HEK293 (cell line): ENCODE measurements at regions not wholly inside any gene's neighbourhood (a gene's known extent, or its start where the extent isn't known, plus 50 kb on each side); places are given as distances from the start of the nearest gene placed in this dataset.

Experiments used
- CTCF ChIA-PET: fragments of 350-600 bp; formaldehyde crosslinking; extraction: SDS; loops from one replicate; lab custom pipeline; 2021; ENCODE audit warnings: antibody characterized with exemption; lab: Yijun Ruan, JAX
- POLR2A ChIA-PET: fragments of 300-600 bp; formaldehyde crosslinking; extraction: SDS; loops from one replicate; lab custom pipeline; 2020; ENCODE audit warnings: antibody characterized with exemption, inconsistent platforms; lab: Yijun Ruan, JAX
- H3K27ac ChIP-seq: fragments of 200-500 bp; sonication (Bioruptor generic); 2 replicates; pipeline ENCODE4 v1.5.1; 2014; ENCODE audit warnings: low read depth, low read length, control low read depth, inconsistent platforms; ENCODE audit errors: extremely low read depth
- H3K36me3 ChIP-seq, 2 experiments: fragments of 200-500 bp in 1 of 2; sonication (Bioruptor generic) in 1 of 2; 1 replicate in 1 of 2; 2 replicates in 1 of 2; pipeline ENCODE4 v1.5.1; 2014 to 2017; ENCODE audit warnings: inconsistent platforms in 2 of 2, low read length in 2 of 2; ENCODE audit not compliant: control insufficient read depth in 2 of 2, insufficient read depth in 1 of 2
- H3K4me1 ChIP-seq: fragments of 200-500 bp; sonication (Bioruptor generic); 2 replicates; pipeline ENCODE4 v1.5.1; 2014; ENCODE audit warnings: mild to moderate bottlenecking, low read length, inconsistent platforms; ENCODE audit not compliant: control insufficient read depth, insufficient read depth
- H3K4me3 ChIP-seq: 2 replicates; pipeline ENCODE4 v1.5.1; 2011; ENCODE audit warnings: low read depth, mild to moderate bottlenecking, control low read depth, low read length, moderate library complexity
- H3K9me3 ChIP-seq: fragments of 200-500 bp; sonication (Bioruptor generic); 2 replicates; pipeline ENCODE4 v1.5.1; 2014; ENCODE audit warnings: low read depth, low read length, inconsistent platforms; ENCODE audit not compliant: control insufficient read depth, insufficient read depth
- HOXC10 ChIP-seq: sonication (generic); formaldehyde crosslinking; IDR thresholded peaks from 2 replicates; pipeline ENCODE4 v1.8.1; 2023; ENCODE audit warnings: mild to moderate bottlenecking, missing genetic modification reagents
- KLF8 ChIP-seq: fragments of 450-650 bp; formaldehyde crosslinking; IDR thresholded peaks from 2 replicates; pipeline ENCODE4 v1.5.1; 2016; ENCODE audit warnings: missing biosample characterization, missing genetic modification characterization
- SETDB1 ChIP-seq: IDR thresholded peaks from one replicate; pipeline ENCODE4 v1.6.1; 2017; ENCODE audit warnings: mild to moderate bottlenecking, low read length, moderate library complexity, mixed read lengths; ENCODE audit not compliant: insufficient read length
- SP2 ChIP-seq: fragments of 450-650 bp; formaldehyde crosslinking; IDR thresholded peaks from 2 replicates; pipeline ENCODE4 v1.5.1; 2016; ENCODE audit warnings: missing biosample characterization, missing genetic modification characterization
- SP3 ChIP-seq: fragments of 450-650 bp; formaldehyde crosslinking; IDR thresholded peaks from 2 replicates; pipeline ENCODE4 v1.5.1; 2016; ENCODE audit warnings: missing biosample characterization, missing genetic modification characterization
- ZBTB48 ChIP-seq: fragments of 450-650 bp; formaldehyde crosslinking; IDR thresholded peaks from 2 replicates; pipeline ENCODE4 v1.5.1; 2016; ENCODE audit warnings: missing biosample characterization, missing genetic modification characterization
- ZFHX2 ChIP-seq: fragments of 450-650 bp; formaldehyde crosslinking; conservative IDR thresholded peaks from 2 replicates; pipeline ENCODE4 v1.5.1; 2016; ENCODE audit warnings: missing biosample characterization, missing genetic modification characterization
- ZIC2 ChIP-seq: fragments of 450-650 bp; formaldehyde crosslinking; IDR thresholded peaks from 2 replicates; pipeline ENCODE4 v1.5.1; 2016; ENCODE audit warnings: missing biosample characterization, missing genetic modification characterization
- ZNF133 ChIP-seq: fragments of 450-650 bp; formaldehyde crosslinking; IDR thresholded peaks from 2 replicates; pipeline ENCODE4 v1.5.1; 2016; ENCODE audit warnings: missing biosample characterization, missing genetic modification characterization
- ZNF19 ChIP-seq: fragments of 450-650 bp; formaldehyde crosslinking; IDR thresholded peaks from 2 replicates; pipeline ENCODE4; 2016; ENCODE audit warnings: missing biosample characterization, missing genetic modification characterization, low read depth
- ZNF2 ChIP-seq: fragments of 450-650 bp; formaldehyde crosslinking; IDR thresholded peaks from 2 replicates; pipeline ENCODE4 v1.5.1; 2016; ENCODE audit warnings: missing biosample characterization, missing genetic modification characterization
- ZNF354C ChIP-seq: fragments of 450-650 bp; formaldehyde crosslinking; IDR thresholded peaks from 2 replicates; pipeline ENCODE4 v1.5.1; 2016; ENCODE audit warnings: missing biosample characterization, missing genetic modification characterization, low read depth, borderline replicate concordance
- ZNF394 ChIP-seq: fragments of 450-650 bp; formaldehyde crosslinking; IDR thresholded peaks from 2 replicates; pipeline ENCODE4 v1.5.1; 2016; ENCODE audit warnings: missing biosample characterization, missing genetic modification characterization, mild to moderate bottlenecking, moderate library complexity, borderline replicate concordance
- ZNF416 ChIP-seq: fragments of 450-650 bp; formaldehyde crosslinking; IDR thresholded peaks from 2 replicates; pipeline ENCODE4 v1.5.1; 2016; ENCODE audit warnings: missing biosample characterization, missing genetic modification characterization
- ZNF433 ChIP-seq: fragments of 450-650 bp; formaldehyde crosslinking; IDR thresholded peaks from 2 replicates; pipeline ENCODE4 v1.5.1; 2016; ENCODE audit warnings: missing biosample characterization, missing genetic modification characterization, low read depth
- ZNF544 ChIP-seq: fragments of 450-650 bp; formaldehyde crosslinking; IDR thresholded peaks from 2 replicates; pipeline ENCODE4 v1.5.0; 2017; ENCODE audit warnings: missing biosample characterization, missing genetic modification characterization
- ZNF560 ChIP-seq: fragments of 450-650 bp; formaldehyde crosslinking; IDR thresholded peaks from 2 replicates; pipeline ENCODE4 v1.5.1; 2017; ENCODE audit warnings: missing biosample characterization, missing genetic modification characterization, borderline replicate concordance
- ZNF571 ChIP-seq: fragments of 450-650 bp; formaldehyde crosslinking; IDR thresholded peaks from 2 replicates; pipeline ENCODE4 v1.5.0; 2017; ENCODE audit warnings: missing biosample characterization, missing genetic modification characterization
- ZNF610 ChIP-seq: fragments of 450-650 bp; formaldehyde crosslinking; IDR thresholded peaks from 2 replicates; pipeline ENCODE4 v1.5.1; 2016; ENCODE audit warnings: missing biosample characterization, missing genetic modification characterization, borderline replicate concordance
- ZNF664 ChIP-seq: fragments of 450-650 bp; formaldehyde crosslinking; IDR thresholded peaks from 2 replicates; pipeline ENCODE4 v1.5.1; 2016; ENCODE audit warnings: missing biosample characterization, missing genetic modification characterization
- ZNF677 ChIP-seq: fragments of 450-650 bp; IDR thresholded peaks from 2 replicates; pipeline ENCODE4 v1.5.0; 2018; ENCODE audit warnings: missing biosample characterization, mild to moderate bottlenecking, missing genetic modification characterization, moderate library complexity
- TF ChIP-seq, protein P1 (sequence below): sonication (generic); formaldehyde crosslinking; IDR thresholded peaks from 2 replicates; pipeline ENCODE4 v1.8.1; 2022; ENCODE audit warnings: mild to moderate bottlenecking, moderate library complexity, missing genetic modification reagents
- TF ChIP-seq, protein P2 (sequence below): fragments of 450-650 bp; formaldehyde crosslinking; IDR thresholded peaks from 2 replicates; pipeline ENCODE4 v1.5.1; 2016; ENCODE audit warnings: missing biosample characterization, missing genetic modification characterization

DNA sequence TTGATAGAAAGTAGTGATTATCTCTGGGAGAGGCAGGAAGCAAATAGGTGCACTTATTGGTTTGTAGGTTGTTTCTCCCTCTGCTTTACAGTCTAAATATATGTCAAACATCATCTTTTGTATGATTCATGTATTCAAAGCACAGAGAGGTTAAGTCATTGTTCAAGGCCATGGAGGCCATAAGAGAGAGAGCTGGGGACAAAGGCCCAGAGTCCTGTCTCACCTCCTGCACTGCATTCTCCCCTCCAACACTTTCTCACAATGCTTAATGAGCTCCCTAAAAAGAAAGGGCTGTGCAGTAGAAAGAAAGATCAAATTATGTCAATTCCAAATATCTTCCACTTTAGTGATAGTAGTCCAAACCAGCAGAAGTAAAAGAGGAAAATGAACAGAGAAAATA lies 180.4 kb upstream of the DIO3 start:
- ChIA-PET CTCF (no interaction called here), POLR2A (no interaction called here)

DNA sequence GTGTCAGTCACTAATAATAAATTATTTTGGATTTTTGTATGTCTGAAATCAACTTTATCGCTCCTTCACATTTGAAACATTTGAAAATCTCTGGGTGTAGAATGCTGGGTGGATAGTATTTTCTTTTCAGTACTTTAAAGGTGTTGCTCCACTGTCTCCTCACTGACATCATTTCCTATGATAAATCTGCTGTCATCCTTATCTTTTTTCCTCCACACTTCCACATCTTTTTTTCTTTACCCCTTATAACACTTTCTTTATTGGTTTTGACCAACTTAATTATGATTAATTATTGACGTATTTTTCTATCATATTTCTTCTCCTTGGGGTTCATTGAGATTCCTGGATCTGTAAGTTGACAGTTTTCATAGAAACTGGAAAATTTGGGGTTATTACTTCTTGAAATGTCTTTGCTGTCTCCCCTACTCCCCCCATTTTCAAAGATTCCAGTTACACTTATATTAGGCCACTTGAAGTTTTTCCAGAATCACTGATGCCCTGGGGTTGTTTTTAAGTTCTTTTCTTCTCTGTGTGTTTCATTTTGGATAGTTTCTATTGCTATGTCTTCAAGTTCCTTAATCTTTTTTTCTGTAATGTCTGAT lies 177.5 kb upstream of the DIO3 start:
- TF ChIP-seq ZNF544 (tag by site-specific recombination) (no peak), SETDB1 (peak; percentile 86), ZNF354C (no peak)
- CTCF ChIA-PET: no interaction called here
- Histone ChIP-seq H3K9me3 (no peaks in the 10 kb centered on the region), H3K4me3 (no peak overlapping the region), H3K27ac (no peak overlapping the region), H3K4me1 (no peaks in the 10 kb centered on the region), H3K36me3 (no peaks in the 10 kb centered on the region)
- POLR2A ChIA-PET: no interaction called here

More for the DNA sequence above, 180.4 kb upstream of the DIO3 start:
- Histone ChIP-seq H3K27ac (no peak overlapping the region), H3K4me3 (no peak overlapping the region), H3K9me3 (no peaks in the 10 kb centered on the region), H3K4me1 (no peaks in the 10 kb centered on the region), H3K36me3 (no peaks in the 10 kb centered on the region)
- TF ChIP-seq SP3 (tag by site-specific recombination) (no peak), HOXC10 (CRISPR knock-in tag) (no peak), ZNF394 (tag by site-specific recombination) (no peak), ZIC2 (tag by site-specific recombination) (no peak)

DNA sequence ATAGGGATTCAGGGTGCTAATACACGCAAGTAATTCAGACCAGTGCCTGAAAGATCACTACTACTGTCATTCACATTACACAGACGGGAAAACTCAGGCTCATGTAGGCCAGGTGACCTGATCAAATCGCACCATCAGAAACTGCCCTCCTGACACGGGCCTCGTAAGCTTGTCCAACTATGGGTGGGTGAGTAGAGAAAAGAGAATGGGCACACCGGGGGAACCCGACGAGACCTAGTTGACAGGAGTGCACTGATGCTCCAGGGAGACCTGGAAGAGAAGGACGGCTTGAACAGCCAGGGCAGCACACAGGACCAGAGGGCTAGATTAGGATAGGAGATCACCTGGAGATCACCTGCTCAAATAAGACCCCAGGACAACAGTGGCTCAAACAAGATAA lies 166.9 kb upstream of the DIO3 start:
- POLR2A ChIA-PET: no interaction called here
- Histone ChIP-seq H3K9me3 (peaks cover 2% of the 10 kb centered on the region; the same call in 1 of the 2 replicates), H3K4me3 (no peak overlapping the region), H3K27ac (no peak overlapping the region), H3K4me1 (no peaks in the 10 kb centered on the region), H3K36me3 (no peaks in the 10 kb centered on the region)
- CTCF ChIA-PET: interaction anchor here (0.6 kb wide), 1 partner anchor 14 kb away, joined by 6 read pairs; no protein-coding TSS in a partner anchor
- TF ChIP-seq ZNF433 (no peak), ZBTB48 (no peak), SP2 (tag by site-specific recombination) (no peak), ZNF560 (tag by site-specific recombination) (no peak), ZNF610 (tag by site-specific recombination) (no peak), ZNF416 (tag by site-specific recombination) (no peak), ZNF133 (tag by site-specific recombination) (no peak), ZNF664 (tag by site-specific recombination) (no peak), KLF8 (tag by site-specific recombination) (no peak), ZFHX2 (tag by site-specific recombination) (no peak), ZNF2 (tag by site-specific recombination) (no peak), ZNF571 (tag by site-specific recombination) (no peak), ZNF19 (no peak), ZNF677 (tag by site-specific recombination) (no peak)
- TF ChIP-seq, protein P1, sequence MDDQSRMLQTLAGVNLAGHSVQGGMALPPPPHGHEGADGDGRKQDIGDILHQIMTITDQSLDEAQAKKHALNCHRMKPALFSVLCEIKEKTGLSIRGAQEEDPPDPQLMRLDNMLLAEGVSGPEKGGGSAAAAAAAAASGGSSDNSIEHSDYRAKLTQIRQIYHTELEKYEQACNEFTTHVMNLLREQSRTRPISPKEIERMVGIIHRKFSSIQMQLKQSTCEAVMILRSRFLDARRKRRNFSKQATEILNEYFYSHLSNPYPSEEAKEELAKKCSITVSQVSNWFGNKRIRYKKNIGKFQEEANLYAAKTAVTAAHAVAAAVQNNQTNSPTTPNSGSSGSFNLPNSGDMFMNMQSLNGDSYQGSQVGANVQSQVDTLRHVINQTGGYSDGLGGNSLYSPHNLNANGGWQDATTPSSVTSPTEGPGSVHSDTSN: no peak
- TF ChIP-seq, protein P2, sequence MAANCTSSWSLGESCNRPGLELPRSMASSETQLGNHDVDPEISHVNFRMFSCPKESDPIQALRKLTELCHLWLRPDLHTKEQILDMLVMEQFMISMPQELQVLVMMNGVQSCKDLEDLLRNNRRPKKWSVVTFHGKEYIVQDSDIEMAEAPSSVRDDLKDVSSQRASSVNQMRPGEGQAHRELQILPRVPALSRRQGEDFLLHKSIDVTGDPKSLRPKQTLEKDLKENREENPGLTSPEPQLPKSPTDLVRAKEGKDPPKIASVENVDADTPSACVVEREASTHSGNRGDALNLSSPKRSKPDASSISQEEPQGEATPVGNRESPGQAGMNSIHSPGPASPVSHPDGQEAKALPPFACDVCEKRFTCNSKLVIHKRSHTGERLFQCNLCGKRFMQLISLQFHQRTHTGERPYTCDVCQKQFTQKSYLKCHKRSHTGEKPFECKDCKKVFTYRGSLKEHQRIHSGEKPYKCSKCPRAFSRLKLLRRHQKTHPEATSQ (tag by site-specific recombination): no peak
